Stomach (tissue), 4 donors: ENCODE measurements at regions not wholly inside any gene's neighbourhood (a gene's known extent, or its start where the extent isn't known, plus 50 kb on each side); places are given as distances from the start of the nearest gene placed in this dataset.

Experiments
- POLR2A ChIP-seq, 4 donors: fragments of 450-650 bp; IDR thresholded peaks; one replicate each; pipeline ENCODE4 v1.6.1; 2016; ENCODE audit warnings: antibody characterized with exemption in 4 of 4, control low read depth in 2 of 4, mild to moderate bottlenecking in 1 of 4, moderate library complexity in 1 of 4
- POLR2AphosphoS5 ChIP-seq, 3 donors: sonication (generic); formaldehyde crosslinking; IDR thresholded peaks; one replicate each; pipeline ENCODE4 v1.6.1; 2016; ENCODE audit warnings: antibody characterized with exemption in 3 of 3
- TF ChIP-seq, protein P1 (sequence below), 7 experiments: fragments of 450-650 bp in 4 of 7; fragments of 200-600 bp in 3 of 7; sonication (generic) in 3 of 7; IDR thresholded peaks; one replicate each; pipeline ENCODE4 v1.5.1; 2016 to 2019; ENCODE audit warnings: antibody characterized with exemption in 7 of 7, control low read depth in 2 of 7, mild to moderate bottlenecking in 1 of 7

- TF ChIP-seq, protein P1, sequence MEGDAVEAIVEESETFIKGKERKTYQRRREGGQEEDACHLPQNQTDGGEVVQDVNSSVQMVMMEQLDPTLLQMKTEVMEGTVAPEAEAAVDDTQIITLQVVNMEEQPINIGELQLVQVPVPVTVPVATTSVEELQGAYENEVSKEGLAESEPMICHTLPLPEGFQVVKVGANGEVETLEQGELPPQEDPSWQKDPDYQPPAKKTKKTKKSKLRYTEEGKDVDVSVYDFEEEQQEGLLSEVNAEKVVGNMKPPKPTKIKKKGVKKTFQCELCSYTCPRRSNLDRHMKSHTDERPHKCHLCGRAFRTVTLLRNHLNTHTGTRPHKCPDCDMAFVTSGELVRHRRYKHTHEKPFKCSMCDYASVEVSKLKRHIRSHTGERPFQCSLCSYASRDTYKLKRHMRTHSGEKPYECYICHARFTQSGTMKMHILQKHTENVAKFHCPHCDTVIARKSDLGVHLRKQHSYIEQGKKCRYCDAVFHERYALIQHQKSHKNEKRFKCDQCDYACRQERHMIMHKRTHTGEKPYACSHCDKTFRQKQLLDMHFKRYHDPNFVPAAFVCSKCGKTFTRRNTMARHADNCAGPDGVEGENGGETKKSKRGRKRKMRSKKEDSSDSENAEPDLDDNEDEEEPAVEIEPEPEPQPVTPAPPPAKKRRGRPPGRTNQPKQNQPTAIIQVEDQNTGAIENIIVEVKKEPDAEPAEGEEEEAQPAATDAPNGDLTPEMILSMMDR (IDR thresholded peaks at IDR 0.05), result no peak
- TF ChIP-seq POLR2A (IDR thresholded peaks at IDR 0.05) (no peak), POLR2AphosphoS5 (IDR thresholded peaks at IDR 0.05) (no peak)
Observed at GRCh38 chr11:43996318-43996717, 51.5 kb upstream of the ACCSL start.
